Heart left ventricle (tissue), 16 donors: ENCODE measurements at regions not wholly inside any gene's neighbourhood (a gene's known extent, or its start where the extent isn't known, plus 50 kb on each side); places are given as distances from the start of the nearest gene placed in this dataset.

Experiments
- ATAC-seq, 4 donors: fragments of 200-7000 bp; cut with Tn5 transposase; one replicate each; pipeline ENCODE4 v1.9.1; 2020 to 2022; ENCODE audit warnings: moderate library complexity in 4 of 4, mild to moderate bottlenecking in 3 of 4, moderate number of reproducible peaks in 1 of 4
- DNase-seq, 5 donors: peaks; one replicate each; pipeline ENCODE4 v3.0.0-alpha.2; 2020
- H3K27ac ChIP-seq, 12 donors: fragments of 200-600 bp; sonication (generic) in 4 of 12; one replicate each; pipeline versions ENCODE4 v1.5.0 to v1.8.0; 2016 to 2022; ENCODE audit warnings: mild to moderate bottlenecking in 2 of 12
- H3K27me3 ChIP-seq, 9 donors: fragments of 200-600 bp; sonication (generic) in 2 of 9; one replicate each; pipeline versions ENCODE4 v1.5.1 to v1.8.0; 2016 to 2022; ENCODE audit warnings: mild to moderate bottlenecking in 3 of 9
- H3K36me3 ChIP-seq, 9 donors: fragments of 200-600 bp; sonication (generic) in 2 of 9; one replicate each; pipeline versions ENCODE4 v1.5.0 to v1.8.0; 2018 to 2022; ENCODE audit warnings: mild to moderate bottlenecking in 2 of 9
- H3K4me1 ChIP-seq, 12 donors: fragments of 200-600 bp; sonication (generic) in 4 of 12; one replicate each; pipeline versions ENCODE4 v1.5.0 to v1.8.0; 2016 to 2022; ENCODE audit warnings: mild to moderate bottlenecking in 3 of 12
- H3K4me3 ChIP-seq, 12 donors: fragments of 200-600 bp; sonication (generic) in 4 of 12; one replicate each; pipeline versions ENCODE4 v1.5.0 to v1.8.0; 2017 to 2022; ENCODE audit warnings: mild to moderate bottlenecking in 9 of 12, moderate library complexity in 4 of 12
- H3K9me3 ChIP-seq, 12 donors: fragments of 200-600 bp; sonication (generic) in 4 of 12; one replicate each; pipeline versions ENCODE4 v1.5.0 to v1.8.0; 2016 to 2022; ENCODE audit warnings: mild to moderate bottlenecking in 1 of 12
- CTCF ChIP-seq, 12 donors: fragments of 200-600 bp; sonication (generic) in 4 of 12; IDR thresholded peaks; one replicate each; pipeline versions ENCODE4 v1.5.0 to v1.8.0; 2018 to 2022; ENCODE audit warnings: antibody characterized with exemption in 12 of 12, mild to moderate bottlenecking in 5 of 12
- POLR2A ChIP-seq, 2 donors: fragments of 450-650 bp; IDR thresholded peaks; one replicate each; pipeline ENCODE4 v1.6.1; 2017; ENCODE audit warnings: antibody characterized with exemption in 2 of 2, mild to moderate bottlenecking in 2 of 2, moderate library complexity in 2 of 2
- WGBS, 4 donors: extraction: QIAGEN DNeasy Blood & Tissue Kit in 2 of 4; methylation state at CpG; one replicate each; pipeline versions ENCODE4 v1.1.5 to v1.1.7; 2013 to 2018; 5-methylcytosine and 5-hydroxymethylcytosine counted together
- intact Hi-C, 10 donors: fragments of 100-400 bp; cut with DNase I; formaldehyde crosslinking; loops; one replicate each; pipeline versions ENCODE4 v1.11.1 to v1.14.2; 2022
- donor health status: ischemic (EF 13 %, LVEDD 7.1; RV severe dilation, severe dysfunction).
- donor health status: healthy with polysubstance abuse.
- donor health status: DM: no; HTN: yes; CAD: no.
- donor health status: DM: no; HTN: no; CAD: no.
- donor health status: ischemic (EF 25% LVEDD 6.9; RV normal size, moderate dysfunction).
- donor health status: ischemic (EF 25% LVEDD 5.7; RV mildly dilated, moderate dysfunction).
- donor health status: healthy.
- donor health status: DM: yes; HTN: yes; CAD: no.
- donor health status: ischemic (EF 35%, LVEDD 5.7; RV mildly dilated, moderate dysfunction).
- donor health status: nonischemic (EF 11% LVEDD 7.7; RV severe dilation, severe dysfunction).
- donor health status: DM: yes; HTN: yes; CAD: no.
- donor health status: PGD.
- donor health status: ischemic (EF 29% LVEDD 5.4; RV normal size, mild dysfunction).
- donor health status: nonischemic (EF 23%, LVEDD 6.1; RV moderate dilation, normal function).

GRCh38 chr3:106931904-106932303, 445.3 kb upstream of the CCDC54 start:
- no peak overlapping the region for H3K4me3 ChIP-seq
- peaks cover 0 to 6% (median 0%) of the 10 kb centered on the region in 12 donors for H3K4me1 ChIP-seq
- no peaks in the 10 kb centered on the region for H3K27me3 ChIP-seq
- TF ChIP-seq POLR2A (IDR thresholded peaks at IDR 0.05) (no peak), CTCF (IDR thresholded peaks at IDR 0.05) (no peak)
- DNase-seq (no peak), ATAC-seq (no peak)
- no peaks in the 10 kb centered on the region for H3K36me3 ChIP-seq
- WGBS, 4 donors: 89 to 95% (median 93%) methylated on average over 1 of the region's 1 CpG
- H3K9me3 ChIP-seq: peaks cover 0 to 10% (median 0%) of the 10 kb centered on the region in 12 donors
- no peak overlapping the region for H3K27ac ChIP-seq
- intact Hi-C loops: no loop called here

- no peak for TF ChIP-seq POLR2A (IDR thresholded peaks at IDR 0.05)
These were observed 440.9 kb upstream of the CCDC54 start for GRCh38 chr3:106936337-106936736.

DNA sequence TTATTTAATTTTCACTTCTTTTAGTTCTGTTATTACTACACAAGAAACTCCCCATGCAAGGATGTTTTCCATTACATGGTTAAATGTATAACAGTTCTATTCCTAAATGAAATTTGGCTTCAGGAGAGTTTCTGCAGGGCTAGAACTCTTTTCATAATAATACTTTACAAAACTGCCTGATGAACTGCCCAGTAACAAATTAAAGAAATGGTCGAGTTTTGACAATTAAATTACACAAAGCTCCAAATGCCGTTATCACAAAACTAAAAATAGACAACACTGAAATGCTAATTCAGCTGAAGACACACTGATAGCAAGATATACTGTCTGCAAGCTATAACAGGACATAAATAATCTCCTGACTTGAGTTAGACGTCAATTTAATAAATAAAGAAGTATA, 435.2 kb upstream of the CCDC54 start:
- Histone ChIP-seq H3K9me3 (peaks cover 0 to 5% (median 0%) of the 10 kb centered on the region in 12 donors), H3K4me1 (no peaks in the 10 kb centered on the region), H3K27me3 (no peaks in the 10 kb centered on the region), H3K4me3 (no peak overlapping the region), H3K27ac (no peak overlapping the region), H3K36me3 (no peaks in the 10 kb centered on the region)
- no peak for ATAC-seq
- WGBS, 4 donors: 25 to 33% (median 29%) methylated on average over 3 of the region's 3 CpGs
- intact Hi-C loops: no loop called here
- DNase-seq: no peak
- no peak for TF ChIP-seq CTCF (IDR thresholded peaks at IDR 0.05)
- TF ChIP-seq POLR2A (IDR thresholded peaks at IDR 0.05): no peak

More at GRCh38 chr3:106936337-106936736, 440.9 kb upstream of the CCDC54 start:
- Histone ChIP-seq H3K36me3 (no peaks in the 10 kb centered on the region), H3K27me3 (no peaks in the 10 kb centered on the region), H3K27ac (no peak overlapping the region), H3K4me1 (no peaks in the 10 kb centered on the region), H3K9me3 (peaks cover 0 to 10% (median 0%) of the 10 kb centered on the region in 12 donors), H3K4me3 (no peak overlapping the region)
- ATAC-seq (no peak), DNase-seq (no peak)
- 42 to 49% (median 49%) methylated on average over 4 of the region's 4 CpGs for WGBS, 4 donors
- intact Hi-C loops: no loop called here

DNA sequence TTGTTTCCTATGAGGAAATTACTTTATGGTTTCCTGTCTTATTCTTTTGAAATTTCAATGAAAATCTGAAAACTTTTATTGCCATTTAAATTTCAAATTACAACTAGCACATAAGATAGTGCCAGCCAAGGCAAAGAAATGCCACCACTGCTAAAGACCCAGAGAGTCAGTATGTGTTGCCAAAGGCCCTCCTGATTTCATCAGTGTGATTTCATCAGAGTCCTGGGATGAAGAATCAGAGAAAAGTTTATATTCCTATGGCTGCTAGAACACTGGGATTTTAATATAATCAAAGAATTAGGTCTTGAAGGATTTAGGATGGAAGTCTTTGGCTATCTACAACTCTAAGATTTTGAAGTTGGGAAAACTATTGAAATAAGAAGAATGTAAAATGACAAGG, 434.2 kb upstream of the CCDC54 start:
- Histone ChIP-seq H3K27me3 (no peaks in the 10 kb centered on the region), H3K9me3 (peaks cover 0 to 5% (median 0%) of the 10 kb centered on the region in 12 donors), H3K27ac (no peak overlapping the region), H3K4me3 (no peak overlapping the region), H3K36me3 (no peaks in the 10 kb centered on the region), H3K4me1 (no peaks in the 10 kb centered on the region)
- TF ChIP-seq POLR2A (IDR thresholded peaks at IDR 0.05) (no peak), CTCF (IDR thresholded peaks at IDR 0.05) (no peak)
- ATAC-seq (no peak), DNase-seq (no peak)
- intact Hi-C loops: no loop called here

GRCh38 chr3:106945435-106945834, 431.8 kb upstream of the CCDC54 start:
- Histone ChIP-seq H3K27me3 (no peaks in the 10 kb centered on the region), H3K4me1 (no peaks in the 10 kb centered on the region), H3K36me3 (no peaks in the 10 kb centered on the region), H3K9me3 (peaks cover 0 to under 1% (median 0%) of the 10 kb centered on the region in 12 donors), H3K4me3 (no peak overlapping the region), H3K27ac (no peak overlapping the region)
- intact Hi-C loops: no loop called here
- TF ChIP-seq CTCF (IDR thresholded peaks at IDR 0.05) (no peak), POLR2A (IDR thresholded peaks at IDR 0.05) (no peak)
- DNase-seq (no peak), ATAC-seq (no peak)
- 69 to 75% (median 73%) methylated on average over 6 of the region's 6 CpGs for WGBS, 4 donors
